Limb (tissue), 2 donors: ENCODE measurements at regions not wholly inside any gene's neighbourhood (a gene's known extent, or its start where the extent isn't known, plus 50 kb on each side); places are given as distances from the start of the nearest gene placed in this dataset.

Experiments used
- DNase-seq, 2 donors: peaks; one replicate each; pipeline ENCODE4 v3.0.0-alpha.2; 2016; ENCODE audit errors: extremely low spot score in 2 of 2

- no peak for DNase-seq
These were observed 1241.3 kb downstream of the MAT2B start for GRCh38 chr5:164746723-164747122.

GRCh38 chr5:164747371-164747770, 1242.0 kb downstream of the MAT2B start:
- no peak for DNase-seq

- DNase-seq = no peak
These were observed 1243.4 kb downstream of the MAT2B start for GRCh38 chr5:164748861-164749260.

GRCh38 chr5:164753434-164753833, 1248.0 kb downstream of the MAT2B start:
- DNase-seq = no peak

- DNase-seq = no peak
These were observed 1257.8 kb downstream of the MAT2B start for GRCh38 chr5:164763206-164763605.

GRCh38 chr5:164772122-164772521, 1266.7 kb downstream of the MAT2B start:
- DNase-seq = no peak

- DNase-seq = no peak
These were observed 1278.8 kb downstream of the MAT2B start for GRCh38 chr5:164784230-164784629.

- DNase-seq = no peak
These were observed 1292.7 kb downstream of the MAT2B start for GRCh38 chr5:164798110-164798509.

- DNase-seq = no peak
These were observed 1294.0 kb downstream of the MAT2B start for GRCh38 chr5:164799391-164799790.

- DNase-seq = no peak
These were observed 1296.5 kb downstream of the MAT2B start for GRCh38 chr5:164801910-164802309.

GRCh38 chr5:164809821-164810220, 1304.4 kb downstream of the MAT2B start:
- no peak for DNase-seq

- no peak for DNase-seq
These were observed 1313.0 kb downstream of the MAT2B start for GRCh38 chr5:164818445-164818844.

GRCh38 chr5:164824671-164825070, 1319.3 kb downstream of the MAT2B start:
- DNase-seq = no peak

GRCh38 chr5:164832516-164832915, 1327.1 kb downstream of the MAT2B start:
- no peak for DNase-seq

- DNase-seq = no peak
These were observed 1338.9 kb downstream of the MAT2B start for GRCh38 chr5:164844348-164844747.

GRCh38 chr5:164860896-164861295, 1355.5 kb downstream of the MAT2B start:
- DNase-seq = no peak

GRCh38 chr5:164861610-164862009, 1356.2 kb downstream of the MAT2B start:
- DNase-seq = no peak

- no peak for DNase-seq
These were observed 1363.3 kb downstream of the MAT2B start for GRCh38 chr5:164868761-164869160.

- no peak for DNase-seq
These were observed 1363.9 kb downstream of the MAT2B start for GRCh38 chr5:164869325-164869724.

- DNase-seq = no peak
These were observed 1371.4 kb downstream of the MAT2B start for GRCh38 chr5:164876793-164877192.

GRCh38 chr5:164881442-164881841, 1376.0 kb downstream of the MAT2B start:
- DNase-seq = no peak

GRCh38 chr5:164885179-164885578, 1379.8 kb downstream of the MAT2B start:
- no peak for DNase-seq

GRCh38 chr5:164893071-164893470, 1387.7 kb downstream of the MAT2B start:
- DNase-seq = no peak

- no peak for DNase-seq
These were observed 1393.3 kb downstream of the MAT2B start for GRCh38 chr5:164898705-164899104.
